Bone marrow (tissue), 2 donors: ENCODE measurements at regions not wholly inside any gene's neighbourhood (a gene's known extent, or its start where the extent isn't known, plus 50 kb on each side); places are given as distances from the start of the nearest gene placed in this dataset.
A peak's percentile ranks its signal among the peaks of the same experiment; 100 is the strongest.
"Not testable (repeated sequence)": the region's sequence is repeated elsewhere in the genome, so short reads cannot be mapped to it uniquely, and the experiment has no call there.

Experiments used
- DNase-seq, 2 donors: peaks; one replicate each; lab custom pipeline; 2025; lab: John Stamatoyannopoulos, UW

DNA sequence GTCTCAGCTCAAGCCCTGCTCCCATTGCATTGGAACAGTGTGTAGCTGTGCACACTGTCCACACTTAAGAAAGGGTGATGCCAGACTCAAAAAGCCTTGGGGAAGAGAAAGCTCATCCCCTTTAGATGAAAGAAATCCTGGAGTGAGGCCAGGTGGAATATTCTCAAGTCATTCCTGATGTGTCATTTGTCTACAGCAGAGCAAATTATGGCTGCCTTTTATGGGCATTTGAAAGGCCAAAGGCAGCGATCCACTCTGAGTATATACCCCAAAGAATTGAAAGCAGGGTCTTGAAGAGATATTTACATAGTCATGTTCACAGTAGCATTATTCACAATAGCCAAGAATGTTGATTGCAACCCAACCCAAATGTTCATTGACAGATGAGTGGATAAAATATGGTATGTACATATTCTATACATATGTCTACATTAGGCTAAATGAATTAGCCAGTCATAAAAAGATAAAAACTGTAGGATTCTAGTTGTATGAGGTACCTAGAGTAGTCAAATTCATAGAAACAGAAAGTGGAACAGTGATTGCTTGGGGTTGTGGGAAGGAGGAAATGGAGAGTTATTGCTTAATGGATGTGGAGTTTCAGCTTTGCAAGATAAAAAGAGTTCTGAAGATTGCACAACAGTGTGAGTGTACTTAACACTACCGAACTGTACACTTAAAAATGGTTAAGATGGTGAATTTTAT is 214.9 kb downstream of the KCNRG start:
- DNase-seq = peak in 1 of 2 donors; percentile 85

DNA sequence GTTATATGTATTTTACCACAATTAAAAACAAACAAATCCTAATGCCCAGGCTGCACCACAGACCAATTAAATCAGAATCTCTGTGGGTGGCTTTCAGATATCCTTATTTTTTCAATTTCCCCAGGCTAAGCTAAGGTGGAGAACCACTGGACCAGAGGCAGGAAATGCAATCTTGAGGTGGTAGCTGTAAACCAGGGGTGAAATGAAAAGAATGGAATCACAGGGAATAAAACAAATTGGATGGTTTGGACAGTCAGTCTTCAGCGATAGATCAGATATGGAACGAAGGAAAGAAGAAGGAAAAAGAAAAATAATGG is 215.4 kb downstream of the KCNRG start:
- no peak for DNase-seq

DNA sequence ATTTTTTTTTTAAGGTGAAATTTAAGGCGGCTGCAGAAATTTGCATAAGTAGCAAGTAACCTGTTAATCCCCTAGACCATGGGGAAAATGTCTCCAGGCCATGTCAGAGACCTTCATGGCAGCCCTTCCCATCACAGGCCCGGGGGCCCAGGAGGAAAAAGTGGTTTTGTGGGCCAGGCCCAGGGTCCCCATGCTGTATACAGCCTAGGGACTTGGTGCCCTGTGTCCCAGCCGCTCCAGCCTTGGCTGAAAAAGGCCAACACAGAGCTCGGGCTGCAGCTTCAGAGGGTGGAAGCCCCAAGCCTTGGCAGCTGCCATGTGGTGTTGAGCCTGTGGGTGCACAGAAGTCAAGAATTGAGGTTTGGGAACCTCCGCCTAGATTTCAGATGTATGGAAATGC is 218.3 kb downstream of the KCNRG start:
- DNase-seq = not testable (repeated sequence)

DNA sequence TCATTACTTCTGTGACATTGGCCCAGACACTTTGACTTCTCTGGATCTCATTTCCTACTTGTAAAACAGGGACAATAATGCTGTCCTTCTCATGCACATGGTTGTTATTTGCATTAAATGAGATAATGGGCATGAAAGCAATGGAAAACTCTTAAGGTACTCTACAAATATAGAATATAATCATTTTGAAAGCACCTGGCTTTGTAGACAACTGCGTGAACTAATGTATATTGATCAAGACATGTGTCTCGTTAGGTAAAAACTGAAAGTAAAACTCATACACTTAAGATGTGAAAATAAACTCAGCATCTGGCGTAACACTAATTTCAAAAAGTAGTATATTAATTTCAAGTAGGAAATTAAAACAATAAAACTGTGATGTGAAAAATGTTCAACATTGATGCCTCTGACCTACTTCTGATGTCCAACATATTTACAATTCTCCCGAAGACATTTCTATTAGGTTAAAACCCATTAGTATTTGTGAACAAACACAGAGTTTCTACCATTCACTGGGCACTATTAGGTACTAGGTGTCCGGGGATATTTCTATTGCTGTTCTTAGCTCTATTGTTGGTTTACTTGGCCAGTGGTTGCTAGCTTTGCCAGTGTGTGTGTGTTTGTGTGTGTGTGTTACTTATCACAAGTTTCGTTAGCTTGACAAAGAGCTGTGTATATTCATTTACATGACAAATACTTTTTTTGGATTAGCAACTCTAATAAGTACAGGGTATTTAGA is 220.5 kb downstream of the KCNRG start:
- no peak for DNase-seq

DNA sequence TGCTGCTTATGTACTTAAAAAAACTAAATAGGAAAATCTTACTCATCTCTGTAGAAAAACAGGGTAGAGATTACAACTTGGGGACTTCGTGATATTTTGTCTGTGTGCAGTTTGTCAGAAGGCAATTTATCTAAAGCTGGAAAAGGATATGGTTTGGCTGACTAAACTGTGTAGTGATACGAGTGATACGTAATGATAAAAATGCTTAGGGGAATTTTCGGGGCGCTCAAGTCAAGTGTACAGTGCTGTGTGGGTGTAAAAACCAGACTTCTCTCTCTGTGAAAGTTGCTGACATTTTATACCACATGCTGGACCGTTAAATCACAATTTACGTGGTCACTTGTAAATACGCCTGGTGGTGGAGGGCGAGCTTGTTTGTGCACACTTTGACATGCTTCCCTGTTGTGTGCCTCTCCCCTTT is 221.7 kb downstream of the KCNRG start:
- no peak for DNase-seq

DNA sequence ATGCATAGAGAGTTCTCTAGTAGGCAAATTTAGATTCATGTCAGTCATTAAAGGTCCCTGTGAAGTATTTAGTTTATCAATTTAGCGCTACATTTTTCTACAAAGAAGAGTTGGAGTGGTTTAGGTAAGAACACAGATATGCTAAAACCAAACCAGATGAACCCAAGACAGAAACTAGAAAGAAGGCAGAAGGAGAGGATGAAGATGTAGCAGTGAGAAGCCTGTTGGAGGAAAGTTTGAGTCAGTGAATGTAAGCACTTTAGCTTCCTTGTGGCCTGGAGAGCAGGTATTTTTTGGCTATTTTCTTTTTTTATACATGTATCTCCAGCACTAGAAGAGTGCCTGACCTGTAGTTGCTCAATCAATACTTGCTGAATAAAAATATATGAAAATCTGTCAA is 223.7 kb downstream of the KCNRG start:
- no peak for DNase-seq

DNA sequence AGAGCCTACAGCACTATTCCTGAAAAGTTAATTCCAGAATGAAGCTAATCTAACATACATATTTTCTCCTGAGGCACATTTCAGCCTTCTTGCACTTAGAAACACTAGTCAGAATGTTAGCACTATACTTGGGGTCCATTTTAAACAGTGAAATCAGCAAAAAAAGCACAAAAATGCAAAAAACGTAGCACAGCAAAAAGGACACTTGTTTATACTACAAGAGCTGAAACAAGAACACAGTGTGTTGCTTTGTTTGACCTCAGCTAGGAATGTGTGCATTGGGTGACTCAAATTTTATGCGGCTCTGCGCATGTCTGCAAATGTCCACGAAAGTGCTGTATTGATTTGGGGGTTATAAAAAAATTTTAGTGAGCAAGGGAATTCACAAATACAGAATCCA is 226.2 kb downstream of the KCNRG start:
- DNase-seq = no peak

DNA sequence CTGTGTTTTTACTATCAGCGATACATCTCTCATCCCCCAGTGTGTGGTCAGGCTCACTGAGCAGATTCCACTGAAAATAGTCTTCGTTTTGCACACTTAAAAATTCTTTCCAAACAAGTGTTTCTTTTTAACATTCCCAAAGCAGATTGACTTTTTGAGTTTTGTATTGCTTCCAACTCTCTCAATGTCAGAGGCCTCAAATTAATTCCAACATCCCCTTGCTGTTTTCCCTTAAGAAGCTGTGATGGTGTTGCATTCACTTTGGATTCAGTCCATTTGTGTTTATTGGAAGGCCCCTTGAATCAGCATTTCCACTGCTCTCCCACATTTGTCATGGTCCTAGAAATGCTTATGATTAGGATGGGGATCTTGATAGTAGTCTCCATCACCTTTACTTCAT is 228.7 kb downstream of the KCNRG start:
- no peak for DNase-seq

DNA sequence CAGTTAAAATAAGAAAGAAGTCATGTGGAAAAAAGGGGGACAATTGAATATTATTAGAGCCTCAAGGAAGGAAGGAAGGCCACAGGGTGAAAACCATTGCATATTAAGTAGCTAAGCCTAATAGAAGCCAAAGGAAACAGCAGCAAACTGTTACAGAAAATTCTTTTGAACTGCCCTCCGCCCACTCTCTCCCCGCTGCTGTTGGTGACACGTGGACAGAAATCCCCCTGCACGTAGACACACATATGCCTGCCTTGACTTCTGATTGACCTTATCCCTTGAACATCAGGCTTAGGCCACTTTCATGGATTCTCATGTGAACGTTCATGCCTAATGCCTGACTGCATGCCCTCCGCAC is 229.1 kb downstream of the KCNRG start:
- DNase-seq = no peak

DNA sequence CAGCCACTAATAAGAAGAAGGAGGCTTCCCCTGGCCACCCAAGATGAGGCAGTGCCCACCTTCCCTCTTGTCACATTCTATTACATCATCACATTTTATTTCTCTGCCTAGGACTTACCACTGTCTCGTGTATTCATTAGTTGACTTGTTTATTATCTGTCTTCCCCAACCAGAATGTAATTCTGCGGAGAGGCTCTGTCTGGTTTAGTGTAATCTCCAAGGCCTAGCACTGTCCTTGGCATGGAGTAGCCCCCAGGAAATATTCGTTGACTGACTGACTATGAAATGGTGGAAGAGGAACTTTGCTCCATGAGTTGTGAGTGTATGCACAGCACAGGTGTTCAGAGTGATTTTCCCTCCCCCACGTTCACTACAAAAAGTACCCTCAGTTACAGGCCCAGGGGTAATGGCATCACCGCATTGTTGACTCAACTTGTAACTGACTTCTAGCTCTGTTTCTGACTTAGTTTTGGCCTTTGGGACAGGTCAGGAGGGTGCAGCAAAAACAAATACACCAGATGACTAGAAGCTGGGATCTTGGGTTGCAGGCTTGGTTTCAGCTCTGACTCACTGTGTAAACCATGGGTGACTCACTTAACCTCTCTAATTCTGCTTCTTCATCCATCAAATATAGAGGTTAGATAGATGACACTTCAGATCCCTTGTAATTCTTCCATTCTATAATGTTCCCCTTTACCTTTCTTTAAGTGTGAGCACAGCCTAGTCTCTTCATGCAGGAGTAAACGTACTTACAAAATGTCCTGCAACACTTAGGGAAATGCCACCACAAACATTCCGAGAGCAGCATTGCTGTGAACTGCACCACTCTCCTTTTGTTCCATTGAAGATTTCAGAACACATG is 229.7 kb downstream of the KCNRG start:
- peak; percentile 17 to 69 for DNase-seq

DNA sequence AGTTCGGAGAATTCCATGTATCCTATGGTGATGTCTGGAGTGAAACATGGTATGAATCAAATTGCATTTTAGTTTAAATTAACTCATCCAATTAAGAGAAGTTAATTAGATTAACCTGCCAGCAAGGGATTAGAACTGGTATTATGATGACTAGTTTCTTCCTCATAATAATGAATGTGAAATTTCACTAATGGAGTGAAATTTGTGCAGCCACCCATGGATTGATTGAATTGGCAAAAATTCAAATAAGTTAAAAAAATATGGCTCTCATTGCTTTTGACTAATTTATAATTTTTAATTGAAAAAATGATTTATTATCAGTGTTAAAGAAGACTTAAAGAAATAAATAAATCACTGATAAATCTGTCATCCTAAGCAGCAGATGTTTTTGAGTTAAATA is 232.0 kb downstream of the KCNRG start:
- no peak for DNase-seq

DNA sequence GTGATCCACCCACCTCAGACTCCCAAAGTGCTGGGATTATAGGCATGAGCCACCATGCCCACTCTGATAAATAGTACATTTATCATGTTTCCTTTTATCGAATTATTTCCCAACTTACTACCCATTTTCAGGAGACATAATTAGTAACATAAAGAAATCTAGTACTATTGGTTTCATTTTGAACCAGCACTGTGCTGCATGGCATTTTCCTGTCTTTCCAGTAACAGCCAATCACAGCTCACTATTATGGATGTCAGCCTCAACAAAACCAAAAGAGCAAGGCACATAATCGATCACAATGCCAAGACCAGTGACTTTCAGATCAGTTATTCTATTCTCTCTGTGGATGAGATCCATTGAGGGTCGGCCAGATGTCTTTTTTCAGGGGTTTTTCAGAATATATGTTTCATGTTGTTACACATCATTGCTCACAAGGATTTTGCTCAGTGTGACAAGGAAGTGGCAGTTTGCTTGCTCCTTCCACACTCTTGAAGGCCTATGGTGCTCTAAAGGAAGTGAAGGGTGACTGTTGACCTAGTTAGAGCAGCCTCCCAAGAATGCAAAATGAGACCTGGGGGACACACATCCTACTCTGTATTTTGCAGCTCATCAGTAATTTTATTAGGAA is 233.4 kb downstream of the KCNRG start:
- DNase-seq = no peak

DNA sequence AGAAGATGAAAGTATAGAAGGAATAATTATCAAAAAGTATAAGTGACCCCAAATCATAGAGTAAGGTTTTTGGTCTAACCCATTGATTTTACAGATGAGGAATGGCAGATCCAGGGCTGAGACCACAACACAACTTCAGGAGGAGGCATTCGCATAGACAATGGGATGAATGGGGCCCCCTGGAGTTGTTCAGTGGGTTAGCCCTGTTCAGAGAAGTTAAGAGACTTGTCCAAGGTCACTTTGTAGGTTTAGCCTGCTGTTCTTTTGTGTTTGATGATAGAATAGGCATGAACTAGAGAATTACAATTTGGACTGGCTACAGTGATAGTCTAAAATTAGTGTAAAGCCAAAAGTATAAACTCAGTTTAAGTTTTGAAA is 233.9 kb downstream of the KCNRG start:
- no peak for DNase-seq

DNA sequence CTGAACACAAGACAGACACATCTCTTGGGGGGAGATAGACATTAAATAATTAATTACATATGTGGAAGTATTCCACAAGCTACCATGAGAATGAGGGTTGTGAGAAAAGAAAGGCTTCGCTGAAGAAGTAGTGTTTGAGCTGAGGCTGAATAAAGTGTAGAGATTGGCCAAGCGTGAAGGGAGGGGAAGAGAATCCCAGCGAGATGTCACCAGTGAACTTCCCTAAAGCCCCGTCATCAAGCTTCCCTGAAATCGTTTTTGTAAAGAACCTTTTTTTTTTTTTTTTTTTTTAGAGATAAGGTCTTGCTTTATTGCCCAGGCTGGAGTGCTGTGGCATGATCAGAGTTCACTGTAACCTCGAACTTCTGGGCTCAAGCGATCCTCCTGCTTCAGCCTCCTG is 235.2 kb downstream of the KCNRG start:
- no peak for DNase-seq

DNA sequence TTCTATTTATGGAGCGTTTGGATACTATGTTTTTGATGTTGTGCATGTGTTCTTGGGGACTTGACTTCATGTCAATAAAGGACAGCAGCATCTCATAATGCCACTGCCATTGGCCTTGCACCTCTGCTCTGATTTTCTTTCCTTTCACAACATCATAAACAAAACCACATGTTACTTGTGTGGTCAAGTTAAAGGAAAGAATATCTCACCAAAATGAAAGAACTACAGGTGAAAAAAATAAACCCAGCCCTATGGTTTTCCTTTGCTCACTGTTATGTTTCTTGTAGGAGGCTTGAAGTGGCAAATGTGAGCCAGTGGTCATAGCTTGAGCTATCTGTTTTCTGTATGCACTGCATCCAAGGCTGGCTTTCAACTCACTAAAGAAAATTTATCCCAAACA is 240.4 kb downstream of the KCNRG start:
- DNase-seq = no peak

DNA sequence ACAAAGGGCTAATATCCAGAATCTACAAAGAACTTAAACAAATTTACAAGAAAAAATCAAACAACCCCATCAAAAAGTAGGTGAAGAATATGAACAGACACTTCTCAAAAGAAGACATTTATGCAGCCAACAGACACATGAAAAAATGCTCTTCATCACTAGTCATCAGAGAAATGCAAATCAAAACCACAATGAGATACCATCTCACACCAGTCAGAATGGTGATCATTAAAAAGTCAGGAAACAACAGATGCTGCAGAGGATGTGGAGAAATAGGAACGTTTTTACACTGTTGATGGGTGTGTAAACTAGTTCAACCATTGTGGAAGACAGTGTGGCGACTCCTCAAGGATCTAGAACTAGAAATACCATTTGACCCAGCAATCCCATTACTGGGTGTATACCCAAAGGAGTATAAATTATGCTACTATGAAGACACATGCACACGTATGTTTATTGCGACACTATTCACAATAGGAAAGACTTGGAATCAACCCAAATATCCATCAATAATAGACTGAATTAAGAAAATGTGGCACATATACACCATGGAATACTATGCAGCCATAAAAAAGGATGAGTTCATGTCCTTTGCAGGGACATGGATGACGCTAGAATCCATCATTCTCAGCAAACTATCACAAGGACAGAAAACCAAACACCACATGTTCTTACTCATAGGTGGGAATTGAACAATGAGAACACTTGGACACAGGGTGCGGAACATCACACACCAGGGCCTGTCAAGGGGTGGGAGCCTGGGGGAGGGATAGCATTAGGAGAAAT is 241.5 kb downstream of the KCNRG start:
- DNase-seq = not testable (repeated sequence)

DNA sequence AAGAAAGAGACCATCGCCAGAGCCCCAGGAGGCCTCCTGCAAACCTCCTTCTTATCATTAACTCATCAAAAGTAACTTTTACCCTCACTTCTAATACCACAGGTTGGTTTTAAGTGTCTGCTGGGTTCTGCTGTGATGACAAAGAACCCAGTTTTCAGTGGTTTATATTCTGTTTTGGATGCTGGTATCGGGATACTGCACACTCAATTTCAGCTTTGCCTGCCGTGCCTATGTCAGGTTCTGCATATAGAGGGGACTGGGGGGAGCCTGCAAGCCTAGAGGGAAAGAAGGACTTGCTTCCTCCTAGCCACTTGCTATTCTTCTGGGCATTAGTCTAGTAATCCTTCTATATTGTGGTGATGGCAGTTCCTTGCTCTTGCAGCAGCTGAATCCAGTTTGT is 242.4 kb downstream of the KCNRG start:
- no peak for DNase-seq

DNA sequence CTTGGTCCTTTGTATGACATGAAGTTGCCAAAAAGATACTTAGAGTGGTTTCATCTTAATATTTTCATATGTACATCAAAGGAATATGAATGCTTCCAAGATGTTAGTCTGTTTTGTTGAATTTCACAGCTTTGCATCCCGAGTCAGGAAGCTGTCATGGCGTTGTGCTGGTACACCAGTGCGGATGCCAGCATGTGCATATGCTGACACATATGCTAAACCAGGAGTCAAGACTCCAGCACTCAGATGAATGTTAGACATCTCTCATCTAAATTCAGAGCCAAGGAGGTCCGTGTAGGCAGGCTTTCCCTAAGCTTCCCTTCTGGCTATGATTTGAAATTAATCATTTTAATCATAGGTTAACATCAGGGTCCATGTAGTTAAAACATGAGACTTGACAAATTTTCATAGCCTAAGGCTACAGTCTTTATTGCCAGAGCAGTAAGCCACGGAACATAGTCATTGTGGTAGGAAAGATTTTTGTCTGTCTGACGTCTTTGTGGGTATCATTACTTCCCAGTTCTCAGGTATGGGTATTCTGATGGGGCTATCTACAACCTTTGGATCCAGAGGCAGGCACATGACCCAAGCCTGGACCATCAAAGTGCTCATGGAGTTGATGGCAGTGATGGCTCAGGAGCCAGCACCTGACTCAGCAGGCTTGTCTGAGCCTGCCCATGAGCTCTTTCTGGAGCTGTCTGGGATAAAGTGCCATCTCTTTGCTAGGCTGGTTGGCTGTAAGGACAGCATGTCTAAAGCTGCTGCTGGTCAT is 246.1 kb downstream of the KCNRG start:
- no peak for DNase-seq

DNA sequence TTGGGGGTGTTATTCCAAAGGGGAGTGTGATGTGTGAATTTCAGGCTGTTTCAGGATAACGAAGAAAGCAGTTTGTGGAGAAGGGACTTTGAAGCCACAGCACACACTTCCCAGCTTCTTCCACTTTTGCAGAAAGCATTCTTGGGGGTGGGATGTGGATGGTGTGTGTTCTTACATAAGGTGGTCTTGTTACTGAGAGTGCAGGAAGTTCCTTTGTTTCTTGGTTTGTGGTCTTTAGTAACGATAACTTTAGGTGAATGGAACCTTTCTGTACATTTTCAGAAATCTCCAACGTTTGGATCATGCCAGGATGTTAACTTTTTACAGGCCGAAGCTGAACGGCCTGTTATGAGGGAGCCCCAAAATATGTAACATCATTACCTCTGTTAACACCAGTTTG is 251.8 kb downstream of the KCNRG start:
- DNase-seq = no peak

DNA sequence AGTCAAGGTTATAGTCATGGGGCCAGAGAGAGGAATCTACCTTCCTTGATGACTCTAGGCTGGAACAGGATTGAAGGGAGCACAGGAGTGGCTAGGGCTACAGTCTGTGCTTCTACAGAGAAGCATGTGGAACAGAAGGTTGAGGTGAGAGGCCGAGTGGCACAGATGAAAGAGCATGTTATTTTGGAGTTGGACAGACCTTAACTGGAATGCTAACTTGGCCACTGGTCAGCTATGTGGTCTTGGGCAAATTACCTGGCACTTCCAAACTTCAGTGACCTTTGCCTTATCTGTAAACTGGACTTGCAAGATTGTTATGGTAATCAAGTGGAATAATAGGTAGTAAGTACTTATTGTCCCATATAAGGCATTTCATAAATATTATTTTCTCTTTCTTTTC is 252.7 kb downstream of the KCNRG start:
- no peak for DNase-seq

DNA sequence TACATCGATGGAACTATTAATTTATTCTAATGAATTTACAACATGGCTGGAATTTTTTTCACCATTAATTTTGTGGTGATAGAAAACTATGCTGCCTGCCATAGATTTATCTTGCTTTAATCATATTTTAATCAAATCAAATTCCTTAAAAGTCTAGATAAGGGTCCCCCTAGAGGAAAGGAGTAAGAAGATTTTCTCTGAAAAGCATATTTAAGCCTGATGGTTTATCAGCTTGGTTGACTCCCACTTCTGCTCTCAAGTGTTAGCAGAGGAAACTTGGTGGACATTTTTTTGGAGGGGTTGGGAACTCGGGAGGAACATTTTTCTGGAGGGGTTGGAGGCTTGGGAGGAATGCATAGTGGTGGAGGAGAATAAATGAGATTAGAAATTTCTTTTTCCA is 253.3 kb downstream of the KCNRG start:
- no peak for DNase-seq
